ENCODE measurements at regions not wholly inside any gene's neighbourhood (a gene's known extent, or its start where the extent isn't known, plus 50 kb on each side); places are given as distances from the start of the nearest gene placed in this dataset.

DNA sequence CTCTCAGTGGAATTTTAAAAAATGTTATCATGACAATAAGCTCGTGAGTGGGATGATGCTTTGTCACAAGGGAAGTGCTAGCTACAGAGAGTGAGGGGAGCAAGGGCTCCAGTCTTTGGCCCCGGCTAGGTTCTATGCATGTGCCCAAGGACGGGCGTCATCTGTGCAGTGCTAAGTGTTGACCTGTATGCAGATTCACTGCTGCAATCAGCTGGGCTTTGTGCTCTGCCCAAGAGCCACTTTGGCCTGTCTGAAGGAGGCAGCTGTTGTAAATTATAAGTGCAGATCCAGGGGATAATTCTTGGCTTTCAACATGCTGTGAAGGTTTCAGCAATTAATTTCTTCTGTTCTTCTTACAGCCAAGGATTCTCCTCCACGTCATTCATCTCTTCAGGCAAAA is 268.6 kb downstream of the PSAT1 start:
- TF ChIP-seq, protein P1, sequence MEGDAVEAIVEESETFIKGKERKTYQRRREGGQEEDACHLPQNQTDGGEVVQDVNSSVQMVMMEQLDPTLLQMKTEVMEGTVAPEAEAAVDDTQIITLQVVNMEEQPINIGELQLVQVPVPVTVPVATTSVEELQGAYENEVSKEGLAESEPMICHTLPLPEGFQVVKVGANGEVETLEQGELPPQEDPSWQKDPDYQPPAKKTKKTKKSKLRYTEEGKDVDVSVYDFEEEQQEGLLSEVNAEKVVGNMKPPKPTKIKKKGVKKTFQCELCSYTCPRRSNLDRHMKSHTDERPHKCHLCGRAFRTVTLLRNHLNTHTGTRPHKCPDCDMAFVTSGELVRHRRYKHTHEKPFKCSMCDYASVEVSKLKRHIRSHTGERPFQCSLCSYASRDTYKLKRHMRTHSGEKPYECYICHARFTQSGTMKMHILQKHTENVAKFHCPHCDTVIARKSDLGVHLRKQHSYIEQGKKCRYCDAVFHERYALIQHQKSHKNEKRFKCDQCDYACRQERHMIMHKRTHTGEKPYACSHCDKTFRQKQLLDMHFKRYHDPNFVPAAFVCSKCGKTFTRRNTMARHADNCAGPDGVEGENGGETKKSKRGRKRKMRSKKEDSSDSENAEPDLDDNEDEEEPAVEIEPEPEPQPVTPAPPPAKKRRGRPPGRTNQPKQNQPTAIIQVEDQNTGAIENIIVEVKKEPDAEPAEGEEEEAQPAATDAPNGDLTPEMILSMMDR (conservative IDR thresholded peaks at IDR 0.05 in 1 of 2, IDR thresholded peaks at IDR 0.05 in 1 of 2; ENCODE audit: extremely low read depth in 1 of 2, insufficient read depth in 1 of 2, low read depth in 1 of 2, low read length in 2 of 2): no peak
- no peak for TF ChIP-seq EZH2 (IDR thresholded peaks at IDR 0.05; ENCODE audit: borderline replicate concordance, low read length)
